ENCODE measurements at regions not wholly inside any gene's neighbourhood (a gene's known extent, or its start where the extent isn't known, plus 50 kb on each side); places are given as distances from the start of the nearest gene placed in this dataset.

- no peaks in the 10 kb centered on the region for H3K4me1 ChIP-seq (ENCODE audit: control insufficient read depth in 1 of 2, low read depth in 2 of 2)
- H3K27me3 ChIP-seq (replicated peaks; ENCODE audit: insufficient read depth): no peaks in the 10 kb centered on the region
- no peaks in the 10 kb centered on the region for H3K9me3 ChIP-seq
- TF ChIP-seq CTCF (IDR thresholded peaks at IDR 0.05): no peak
- DNase-seq (ENCODE audit: low spot score) (no peak), ATAC-seq (ENCODE audit: insufficient number of reproducible peaks, low FRiP score, low read depth) (no peak)
- no peak overlapping the region for H3K4me3 ChIP-seq
- H3K36me3 ChIP-seq: no peaks in the 10 kb centered on the region
- no peak overlapping the region for H3K27ac ChIP-seq
Measured at GRCh38 chr18:78144669-78145068, 834.9 kb upstream of the SALL3 start.

DNA sequence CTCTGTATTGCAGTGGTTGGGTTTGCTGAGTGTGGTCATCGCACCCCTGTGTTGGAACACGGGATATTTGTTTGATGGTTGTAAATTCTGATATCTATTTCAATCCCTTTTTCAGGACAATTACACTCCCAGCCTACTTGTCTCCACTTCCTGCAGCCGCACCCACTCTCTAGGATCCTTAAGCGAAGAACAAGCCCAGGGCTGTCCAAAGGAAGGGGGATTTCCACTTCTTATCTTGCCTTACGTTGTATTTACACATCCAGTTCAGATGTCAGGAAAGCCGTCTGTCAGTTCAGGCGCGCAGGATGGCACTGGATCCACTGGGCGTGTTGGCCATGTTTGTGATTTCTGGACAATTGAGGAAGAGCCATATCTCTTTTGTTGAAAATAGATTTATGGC lies 834.5 kb upstream of the SALL3 start:
- no peak overlapping the region for H3K27ac ChIP-seq
- no peaks in the 10 kb centered on the region for H3K27me3 ChIP-seq (replicated peaks; ENCODE audit: insufficient read depth)
- no peak for ATAC-seq (ENCODE audit: insufficient number of reproducible peaks, low FRiP score, low read depth)
- no peaks in the 10 kb centered on the region for H3K4me1 ChIP-seq (ENCODE audit: control insufficient read depth in 1 of 2, low read depth in 2 of 2)
- H3K4me3 ChIP-seq: no peak overlapping the region
- no peak for DNase-seq (ENCODE audit: low spot score)
- H3K9me3 ChIP-seq: no peaks in the 10 kb centered on the region
- H3K36me3 ChIP-seq: no peaks in the 10 kb centered on the region
- no peak for TF ChIP-seq CTCF (IDR thresholded peaks at IDR 0.05)

GRCh38 chr18:78146136-78147085 lies 833.2 kb upstream of the SALL3 start:
- Histone ChIP-seq H3K9me3 (no peaks in the 10 kb centered on the region), H3K4me3 (no peak overlapping the region), H3K27ac (no peak overlapping the region), H3K36me3 (no peaks in the 10 kb centered on the region), H3K27me3 (replicated peaks; ENCODE audit: insufficient read depth) (no peaks in the 10 kb centered on the region), H3K4me1 (ENCODE audit: control insufficient read depth in 1 of 2, low read depth in 2 of 2) (no peaks in the 10 kb centered on the region)
- no peak for TF ChIP-seq CTCF (IDR thresholded peaks at IDR 0.05)
- ATAC-seq (ENCODE audit: insufficient number of reproducible peaks, low FRiP score, low read depth) (no peak), DNase-seq (ENCODE audit: low spot score) (no peak)

GRCh38 chr18:78150590-78150989 lies 829.0 kb upstream of the SALL3 start:
- no peak for DNase-seq (ENCODE audit: low spot score)
- ATAC-seq (ENCODE audit: insufficient number of reproducible peaks, low FRiP score, low read depth): no peak
- H3K27me3 ChIP-seq (replicated peaks; ENCODE audit: insufficient read depth): no peaks in the 10 kb centered on the region

More at GRCh38 chr18:78150590-78150989, 829.0 kb upstream of the SALL3 start:
- Histone ChIP-seq H3K4me1 (ENCODE audit: control insufficient read depth in 1 of 2, low read depth in 2 of 2) (no peaks in the 10 kb centered on the region), H3K36me3 (no peaks in the 10 kb centered on the region), H3K4me3 (no peak overlapping the region), H3K27ac (no peak overlapping the region), H3K9me3 (no peaks in the 10 kb centered on the region)
- TF ChIP-seq CTCF (IDR thresholded peaks at IDR 0.05): no peak
